Spinal cord (tissue), 9 donors: ENCODE measurements at regions not wholly inside any gene's neighbourhood (a gene's known extent, or its start where the extent isn't known, plus 50 kb on each side); places are given as distances from the start of the nearest gene placed in this dataset.
A peak's percentile ranks its signal among the peaks of the same experiment; 100 is the strongest.

Experiments used
- DNase-seq, 6 donors: peaks; one replicate each; pipeline versions ENCODE4 v3.0.0 to v3.0.0-alpha.2; 2013 to 2015; ENCODE audit warnings: low spot score in 6 of 6, low read depth in 4 of 6
- H3K27ac ChIP-seq: one replicate; pipeline ENCODE4 v1.5.1; 2013; ENCODE audit warnings: low read depth, low read length, control low read depth
- H3K27me3 ChIP-seq: one replicate; pipeline ENCODE4 v1.6.1; 2013; ENCODE audit warnings: low read length; ENCODE audit not compliant: control insufficient read depth, insufficient read depth
- H3K36me3 ChIP-seq: one replicate; pipeline ENCODE4 v1.6.1; 2013; ENCODE audit warnings: low read length; ENCODE audit not compliant: control insufficient read depth, insufficient read depth
- H3K4me1 ChIP-seq: one replicate; pipeline ENCODE4 v1.6.1; 2013; ENCODE audit warnings: low read length; ENCODE audit not compliant: control insufficient read depth, insufficient read depth
- H3K4me3 ChIP-seq: one replicate; pipeline ENCODE4 v1.5.1; 2013; ENCODE audit warnings: low read depth, low read length, control low read depth
- H3K9me3 ChIP-seq: one replicate; pipeline ENCODE4 v1.6.1; 2013; ENCODE audit warnings: low read length; ENCODE audit not compliant: control insufficient read depth, insufficient read depth
- WGBS: methylation state at CpG from one replicate; pipeline ENCODE4 v1.1.5; 2013; ENCODE audit warnings: missing lambda C conversion rate; ENCODE audit not compliant: insufficient coverage; 5-methylcytosine and 5-hydroxymethylcytosine counted together
- donor health status: healthy.

DNA sequence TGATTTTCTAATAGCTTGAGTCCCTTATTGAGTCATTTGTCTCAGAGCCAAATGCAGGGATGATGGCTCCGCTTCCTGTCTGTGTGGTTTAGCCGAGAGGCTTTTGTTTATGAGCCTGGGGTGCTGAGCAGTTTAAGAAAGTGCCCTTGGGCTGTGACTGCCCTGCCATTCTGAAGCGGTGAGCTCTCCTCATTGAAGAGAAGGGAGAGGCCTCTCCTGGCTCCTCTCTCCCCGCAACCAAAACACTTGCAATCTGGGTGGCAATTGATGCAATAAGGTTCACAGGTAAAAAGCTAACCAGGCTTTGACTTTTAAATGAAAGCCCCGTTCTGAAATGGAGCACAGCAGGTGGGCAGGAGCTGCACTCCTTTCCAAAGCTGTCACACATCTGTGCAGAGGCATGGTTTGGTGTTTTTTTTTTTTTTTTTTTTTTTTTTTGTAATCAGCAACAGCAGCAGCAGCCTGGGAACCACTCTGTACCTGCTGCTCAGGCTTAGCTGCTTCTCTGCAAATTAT lies 403.7 kb downstream of the SIPA1L2 start:
- peak in 2 of 6 donors; percentile 34 to 89 for DNase-seq
- Histone ChIP-seq H3K4me3 (no peak overlapping the region), H3K36me3 (no peaks in the 10 kb centered on the region), H3K9me3 (no peaks in the 10 kb centered on the region), H3K4me1 (peaks cover 9% of the 10 kb centered on the region), H3K27me3 (no peaks in the 10 kb centered on the region), H3K27ac (no peak overlapping the region)
- 11% methylated on average over 3 of the region's 5 CpGs for WGBS

DNA sequence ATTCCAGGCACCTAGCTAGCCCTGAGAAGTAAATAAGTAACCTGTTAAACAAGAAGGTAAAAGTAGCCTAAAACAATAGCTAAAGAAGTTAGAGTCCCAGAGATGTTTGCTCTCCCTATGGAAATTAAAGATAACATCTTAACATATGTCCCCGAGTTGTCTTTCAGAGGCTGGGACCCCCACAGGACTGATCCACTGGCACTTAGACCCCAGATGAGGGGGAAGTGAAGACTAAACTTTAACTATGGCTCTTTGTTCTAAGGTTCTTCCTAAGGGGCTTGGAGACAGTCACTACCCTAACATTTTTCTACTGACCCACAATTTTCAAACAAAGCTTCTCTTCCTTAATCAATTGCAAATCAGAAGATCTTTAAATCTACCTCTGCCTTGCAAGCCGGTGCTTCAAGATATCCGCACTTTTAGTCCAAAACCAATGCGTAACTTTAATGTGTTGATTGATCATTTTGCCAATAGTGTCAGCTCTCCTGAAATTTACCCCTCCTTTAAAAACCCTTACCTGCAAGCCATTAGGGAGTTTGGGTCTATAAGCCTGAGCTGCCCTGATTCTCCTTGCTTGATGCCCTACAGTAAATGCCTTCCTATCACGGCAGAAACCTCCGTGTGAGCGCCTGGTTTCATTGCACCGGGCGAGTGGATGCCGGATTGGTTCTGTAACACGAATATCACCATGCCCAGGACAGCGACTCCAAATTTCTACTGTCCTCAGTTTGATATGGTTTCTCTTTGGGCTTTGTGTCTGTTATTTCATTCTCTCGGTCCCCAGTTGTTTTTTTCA lies 404.4 kb downstream of the SIPA1L2 start:
- Histone ChIP-seq H3K36me3 (no peaks in the 10 kb centered on the region), H3K4me3 (no peak overlapping the region), H3K27me3 (no peaks in the 10 kb centered on the region), H3K27ac (no peak overlapping the region), H3K4me1 (peaks cover 9% of the 10 kb centered on the region), H3K9me3 (no peaks in the 10 kb centered on the region)
- 54% methylated on average over 4 of the region's 13 CpGs for WGBS
- no peak for DNase-seq

DNA sequence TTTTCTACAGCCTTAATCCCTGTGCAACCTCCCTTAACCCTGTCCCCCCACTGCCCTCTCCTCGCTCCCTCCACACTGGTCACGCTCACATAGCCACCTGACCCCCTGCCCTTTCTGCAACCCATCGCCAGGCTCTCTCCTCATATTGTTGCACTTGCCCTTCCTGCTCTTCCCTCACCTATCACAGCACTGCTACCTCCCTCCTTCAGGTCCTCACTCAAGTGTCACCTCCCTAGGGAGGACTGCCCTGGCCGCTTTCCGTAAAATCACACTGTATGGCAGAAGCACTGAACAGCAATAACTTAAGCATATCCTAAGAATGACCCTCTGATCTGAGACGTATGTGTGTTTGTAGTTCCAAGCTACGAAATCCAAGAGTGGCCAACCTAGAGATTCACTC lies 406.0 kb downstream of the SIPA1L2 start:
- Histone ChIP-seq H3K27me3 (no peaks in the 10 kb centered on the region), H3K9me3 (no peaks in the 10 kb centered on the region), H3K4me1 (peaks cover 9% of the 10 kb centered on the region), H3K27ac (no peak overlapping the region), H3K4me3 (no peak overlapping the region), H3K36me3 (no peaks in the 10 kb centered on the region)
- WGBS: 94% methylated on average over 5 of the region's 7 CpGs
- no peak for DNase-seq

DNA sequence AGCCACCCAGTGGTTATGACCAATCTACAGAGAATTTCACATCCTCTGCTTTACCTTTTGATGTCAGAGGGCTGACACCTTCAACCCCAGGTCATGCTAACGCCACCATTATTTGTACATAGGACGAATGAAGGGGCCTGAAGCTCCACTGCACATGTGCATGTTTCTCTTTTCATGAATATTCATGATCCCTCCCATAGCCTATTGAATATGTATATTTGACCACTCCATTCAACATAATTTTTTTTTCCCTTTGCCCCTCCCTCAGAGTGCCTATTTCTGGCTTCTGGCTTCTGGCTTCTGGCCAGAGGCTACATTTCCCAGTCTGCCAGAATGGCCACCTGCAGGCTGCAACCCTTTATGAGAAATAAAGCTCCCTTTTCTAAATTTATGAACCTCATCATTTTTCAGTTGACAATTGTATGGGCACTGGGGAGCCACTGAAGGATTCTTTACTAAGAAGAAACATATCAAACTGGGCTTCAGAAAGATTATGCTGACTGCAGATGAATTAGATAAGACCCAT lies 406.7 kb downstream of the SIPA1L2 start:
- WGBS: 100% methylated on average over 2 of the region's 2 CpGs
- H3K27ac ChIP-seq: no peak overlapping the region
- peaks cover 9% of the 10 kb centered on the region for H3K4me1 ChIP-seq
- no peak for DNase-seq
- H3K27me3 ChIP-seq: no peaks in the 10 kb centered on the region
- H3K9me3 ChIP-seq: no peaks in the 10 kb centered on the region
- no peak overlapping the region for H3K4me3 ChIP-seq
- no peaks in the 10 kb centered on the region for H3K36me3 ChIP-seq

DNA sequence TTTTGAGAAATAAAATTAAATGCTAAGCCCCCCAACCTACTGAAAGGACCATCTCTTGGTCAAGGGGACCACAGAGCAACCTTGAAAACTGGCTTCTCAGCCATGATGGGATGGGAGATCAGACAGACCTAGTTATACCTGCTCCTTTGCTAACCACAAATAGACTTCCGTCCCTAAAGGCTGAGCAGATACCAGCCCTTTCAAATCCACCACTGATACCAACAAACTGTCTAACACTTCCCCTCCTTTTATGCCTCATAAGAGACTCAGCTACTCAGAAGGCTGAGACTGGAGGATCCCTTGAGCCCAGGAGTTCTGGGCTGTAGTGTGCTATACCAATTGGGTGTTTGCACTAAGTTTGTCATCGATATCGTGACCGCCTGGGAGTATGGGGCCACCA lies 407.3 kb downstream of the SIPA1L2 start:
- H3K27me3 ChIP-seq: no peaks in the 10 kb centered on the region
- DNase-seq: no peak
- no peak overlapping the region for H3K4me3 ChIP-seq
- H3K36me3 ChIP-seq: no peaks in the 10 kb centered on the region
- 100% methylated on average over 3 of the region's 4 CpGs for WGBS
- H3K9me3 ChIP-seq: no peaks in the 10 kb centered on the region
- no peak overlapping the region for H3K27ac ChIP-seq
- peaks cover 9% of the 10 kb centered on the region for H3K4me1 ChIP-seq

DNA sequence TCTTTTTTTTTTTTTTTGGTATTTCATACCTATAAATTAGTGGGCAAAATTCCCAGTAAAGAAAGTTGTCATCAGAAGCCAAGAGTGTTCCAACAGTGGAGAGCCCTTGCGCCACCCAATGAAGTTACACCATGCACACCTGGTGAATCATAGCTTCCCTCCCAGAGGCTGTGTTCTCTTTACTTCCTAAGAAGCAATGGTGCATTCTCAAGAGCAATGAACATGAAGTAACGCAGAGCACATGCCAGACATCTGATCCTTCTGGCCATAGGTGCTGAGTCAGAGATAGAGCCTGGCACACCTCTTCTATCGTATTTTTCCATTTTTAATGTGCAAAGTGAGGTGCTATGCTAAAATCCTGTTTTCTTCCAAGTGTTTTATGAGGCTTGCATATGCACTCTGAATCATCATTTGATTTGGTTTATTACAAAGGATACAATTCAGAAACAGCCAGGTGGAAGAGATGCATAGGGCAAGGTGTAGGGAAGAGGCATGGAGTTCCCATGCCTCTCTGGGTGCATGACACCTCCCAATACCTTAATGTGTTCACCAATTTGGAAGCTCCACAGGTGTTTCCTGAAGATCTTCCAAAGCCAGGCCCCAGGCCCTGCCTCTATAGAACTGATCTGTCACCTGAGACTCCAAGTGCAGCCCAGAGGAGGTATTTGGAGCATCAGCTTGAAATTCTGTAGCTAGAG lies 408.0 kb downstream of the SIPA1L2 start:
- 100% methylated on average over 2 of the region's 3 CpGs for WGBS
- Histone ChIP-seq H3K36me3 (no peaks in the 10 kb centered on the region), H3K27ac (no peak overlapping the region), H3K9me3 (no peaks in the 10 kb centered on the region), H3K27me3 (no peaks in the 10 kb centered on the region), H3K4me3 (no peak overlapping the region), H3K4me1 (peaks cover 7% of the 10 kb centered on the region)
- DNase-seq: no peak

DNA sequence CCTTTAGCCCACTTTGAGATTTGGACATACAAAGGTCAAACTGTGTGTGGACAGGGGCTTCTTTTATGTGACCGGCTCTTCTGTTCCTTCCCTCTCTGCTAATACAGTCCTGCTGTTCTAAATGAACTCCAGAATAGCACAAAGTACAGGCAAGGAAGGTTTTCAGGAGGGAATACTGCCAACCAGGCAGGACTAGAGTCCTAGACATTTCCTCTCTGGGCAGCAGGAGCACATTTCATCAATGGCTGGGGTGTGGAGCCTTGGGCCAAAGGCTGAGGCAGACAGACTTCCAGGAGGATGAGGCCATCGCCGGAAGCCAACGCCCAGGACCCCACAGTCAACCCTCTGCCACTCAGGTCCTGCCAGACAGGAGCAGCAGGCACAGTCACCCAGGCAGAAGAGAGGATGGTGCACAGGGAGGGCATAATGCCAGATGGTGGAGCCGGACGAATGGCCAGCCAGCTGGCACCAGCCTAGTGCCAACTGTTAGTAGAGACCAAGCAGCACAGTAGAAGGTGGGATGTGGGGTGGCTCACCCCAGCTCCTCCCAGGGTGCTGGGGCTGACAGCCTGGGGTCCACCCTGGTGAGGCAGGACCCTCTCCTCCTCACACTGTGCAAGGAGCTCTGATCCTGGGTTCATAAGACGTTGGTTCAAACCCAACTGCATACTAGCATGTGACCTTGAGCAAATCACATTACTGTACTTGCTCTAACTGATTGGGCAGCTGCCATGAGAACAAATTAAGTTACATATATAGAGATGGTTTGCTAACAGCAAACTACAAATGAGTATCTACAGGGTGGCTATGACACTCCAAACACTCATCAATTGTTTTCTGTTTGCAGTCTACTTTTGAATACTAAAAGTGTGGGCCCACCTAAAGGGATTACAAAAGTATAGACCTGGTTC lies 410.7 kb downstream of the SIPA1L2 start:
- no peaks in the 10 kb centered on the region for H3K27me3 ChIP-seq
- DNase-seq: no peak
- 88% methylated on average over 5 of the region's 7 CpGs for WGBS

DNA sequence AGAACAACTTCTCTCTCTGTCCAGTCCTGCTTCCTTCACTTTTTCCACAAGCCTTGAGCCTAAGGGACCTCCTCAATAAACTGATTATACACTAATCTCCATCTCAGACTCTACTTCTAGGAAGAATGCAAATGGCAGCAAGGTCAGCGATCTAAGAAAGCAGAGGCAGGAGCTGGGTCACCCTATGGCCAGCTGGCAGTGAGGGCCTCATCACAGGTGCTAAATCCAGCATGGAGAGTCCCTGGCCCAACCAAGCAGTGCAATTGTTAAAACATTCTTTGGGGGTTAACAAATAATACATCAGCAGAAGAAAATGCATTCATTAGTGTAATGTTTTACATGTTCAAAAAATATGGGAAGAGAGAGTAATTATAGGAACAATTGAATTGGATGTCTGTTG lies 416.0 kb downstream of the SIPA1L2 start:
- no peak for DNase-seq
- Histone ChIP-seq H3K27ac (no peak overlapping the region), H3K4me3 (no peak overlapping the region), H3K36me3 (no peaks in the 10 kb centered on the region), H3K9me3 (no peaks in the 10 kb centered on the region), H3K27me3 (no peaks in the 10 kb centered on the region), H3K4me1 (no peaks in the 10 kb centered on the region)
- 100% methylated on average over 1 of the region's 1 CpG for WGBS

More for the DNA sequence above, 410.7 kb downstream of the SIPA1L2 start:
- Histone ChIP-seq H3K36me3 (no peaks in the 10 kb centered on the region), H3K9me3 (no peaks in the 10 kb centered on the region), H3K27ac (no peak overlapping the region), H3K4me3 (no peak overlapping the region), H3K4me1 (no peaks in the 10 kb centered on the region)

DNA sequence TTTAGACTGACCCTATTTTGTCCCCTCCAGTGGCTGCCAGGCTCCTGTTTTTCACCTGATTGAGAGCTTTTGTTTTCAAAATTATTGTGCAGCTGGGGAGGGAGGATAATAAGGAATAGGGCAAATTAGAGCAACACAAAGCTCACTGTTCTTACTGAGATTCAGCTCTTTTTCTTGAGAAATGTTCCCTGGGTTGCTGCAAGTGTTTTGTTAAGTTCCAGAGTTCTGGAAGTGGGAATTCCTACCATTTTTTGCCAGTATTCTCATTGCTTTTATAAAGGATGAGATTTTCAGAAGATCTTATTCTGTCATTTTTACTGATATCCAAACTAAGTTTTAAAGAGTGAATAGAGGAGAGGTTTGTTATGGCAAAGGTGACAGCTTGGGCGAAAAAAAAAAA lies 417.7 kb downstream of the SIPA1L2 start:
- WGBS: 80% methylated on average over 1 of the region's 1 CpG
- H3K4me3 ChIP-seq: no peak overlapping the region
- no peaks in the 10 kb centered on the region for H3K36me3 ChIP-seq

More for the DNA sequence above, 417.7 kb downstream of the SIPA1L2 start:
- H3K27ac ChIP-seq: no peak overlapping the region
- no peaks in the 10 kb centered on the region for H3K4me1 ChIP-seq
- H3K9me3 ChIP-seq: no peaks in the 10 kb centered on the region
- H3K27me3 ChIP-seq: no peaks in the 10 kb centered on the region
- DNase-seq: no peak
